Activated B cell treated with CpG ODN at 0.5 μM for 24 hours (primary cell): ENCODE measurements at regions not wholly inside any gene's neighbourhood (a gene's known extent, or its start where the extent isn't known, plus 50 kb on each side); places are given as distances from the start of the nearest gene placed in this dataset.

Source experiments
- ATAC-seq: fragments of 200-7000 bp; cut with Tn5 transposase; one replicate; pipeline ENCODE4 v1.10.0; 2021; ENCODE audit warnings: low read depth, mild to moderate bottlenecking, moderate library complexity
- CTCF ChIA-PET: fragments of 350-600 bp; sonication (Branson Sonifier 250); formaldehyde crosslinking; loops from one replicate; lab custom pipeline; 2021; ENCODE audit warnings: antibody characterized with exemption; lab: Charles Lee
- POLR2A ChIA-PET: fragments of 350-600 bp; sonication (Branson Sonifier 250); formaldehyde crosslinking; loops from one replicate; lab custom pipeline; 2021; ENCODE audit warnings: antibody characterized with exemption; lab: Charles Lee
- DNase-seq: peaks from one replicate; pipeline ENCODE4 v3.0.0; 2022
- H3K27ac Mint-ChIP-seq: one replicate; pipeline ENCODE4 v1.8.0; 2020; ENCODE audit warnings: mixed read lengths
- H3K27me3 Mint-ChIP-seq: one replicate; pipeline ENCODE4 v1.8.0; 2021; ENCODE audit warnings: mixed read lengths
- H3K36me3 Mint-ChIP-seq: one replicate; pipeline ENCODE4 v1.8.0; 2021; ENCODE audit warnings: low read depth, mixed read lengths
- H3K4me1 Mint-ChIP-seq: one replicate; pipeline ENCODE4 v1.8.0; 2021; ENCODE audit warnings: mixed read lengths
- H3K4me3 Mint-ChIP-seq: one replicate; pipeline ENCODE4 v1.8.0; 2020; ENCODE audit warnings: mild to moderate bottlenecking, mixed read lengths
- H3K9me3 Mint-ChIP-seq: one replicate; pipeline ENCODE4 v1.8.0; 2020; ENCODE audit warnings: mixed read lengths
- CTCF ChIP-seq: fragments of 200-600 bp; IDR thresholded peaks from one replicate; pipeline ENCODE4 v1.8.0; 2022; ENCODE audit warnings: antibody characterized with exemption, mild to moderate bottlenecking
- intact Hi-C: fragments of 100-400 bp; cut with micrococcal nuclease; formaldehyde crosslinking; loops from one replicate; pipeline ENCODE4 v1.15.1; 2024

GRCh38 chr15:66864086-66864830 is 162.2 kb downstream of the SMAD6 start:
- Mint-ChIP-seq H3K27ac (peak overlapping the region; percentile 56), H3K36me3 (no peaks in the 10 kb centered on the region), H3K27me3 (no peaks in the 10 kb centered on the region), H3K4me1 (peaks cover 60% of the 10 kb centered on the region), H3K4me3 (no peak overlapping the region), H3K9me3 (no peaks in the 10 kb centered on the region)
- POLR2A ChIA-PET: no interaction called here
- CTCF ChIA-PET: interaction anchor here (0.9 to 2.6 kb wide), 5 partner anchors 13 to 220 kb away, joined by 3 to 12 read pairs (median 6); no protein-coding TSS in a partner anchor
- intact Hi-C loops: loop anchor here (5.0 to 10.0 kb wide), 2 partner anchors 221 to 438 kb away; no protein-coding TSS in a partner anchor
- no peak for TF ChIP-seq CTCF
- DNase-seq (no peak), ATAC-seq (no peak)

- no peaks in the 10 kb centered on the region for H3K36me3 Mint-ChIP-seq
- ATAC-seq: no peak
- CTCF ChIA-PET: interaction anchor here (1.8 to 2.6 kb wide), 2 partner anchors 14 to 39 kb away, joined by 8 to 12 read pairs; no protein-coding TSS in a partner anchor
- POLR2A ChIA-PET: no interaction called here
- H3K4me1 Mint-ChIP-seq: peaks cover 60% of the 10 kb centered on the region
- no peak overlapping the region for H3K4me3 Mint-ChIP-seq
- intact Hi-C loops: loop anchor here (5.0 to 10.0 kb wide), 2 partner anchors 220 to 437 kb away; no protein-coding TSS in a partner anchor
- DNase-seq: no peak
- peak overlapping the region; percentile 56 for H3K27ac Mint-ChIP-seq
- TF ChIP-seq CTCF: no peak
- no peaks in the 10 kb centered on the region for H3K27me3 Mint-ChIP-seq
- no peaks in the 10 kb centered on the region for H3K9me3 Mint-ChIP-seq
Observed at GRCh38 chr15:66864871-66865281, 162.8 kb downstream of the SMAD6 start.

GRCh38 chr15:66865622-66866611 is 163.9 kb downstream of the SMAD6 start:
- Mint-ChIP-seq H3K27ac (peak overlapping the region; percentile 85), H3K9me3 (no peaks in the 10 kb centered on the region), H3K4me1 (peaks cover 60% of the 10 kb centered on the region), H3K27me3 (no peaks in the 10 kb centered on the region), H3K4me3 (peak overlapping the region; percentile 70), H3K36me3 (no peaks in the 10 kb centered on the region)
- CTCF ChIA-PET: interaction anchor here (1.8 to 2.6 kb wide), 2 partner anchors 15 to 37 kb away, joined by 8 to 12 read pairs; no protein-coding TSS in a partner anchor
- DNase-seq (peak; percentile 68), ATAC-seq (peak; percentile 94)
- no peak for TF ChIP-seq CTCF
- intact Hi-C loops: loop anchor here (1.0 to 10.0 kb wide), 4 partner anchors 15 to 219 kb away; no protein-coding TSS in a partner anchor
- POLR2A ChIA-PET: interaction anchor here (0.6 to 1.3 kb wide), 3 partner anchors 32 to 974 kb away, joined by 3 to 6 read pairs (median 5); partner anchors contain the start of genes RNU6-1 and SMAD6

- Mint-ChIP-seq H3K36me3 (no peaks in the 10 kb centered on the region), H3K27me3 (no peaks in the 10 kb centered on the region), H3K4me3 (peak overlapping the region; percentile 70), H3K9me3 (no peaks in the 10 kb centered on the region), H3K4me1 (peaks cover 60% of the 10 kb centered on the region), H3K27ac (peak overlapping the region; percentile 85)
- intact Hi-C loops: loop anchor here (1.0 to 10.0 kb wide), 4 partner anchors 16 to 218 kb away; no protein-coding TSS in a partner anchor
- ChIA-PET POLR2A (interaction anchor here (0.8 to 1.3 kb wide), 2 partner anchors 33 to 165 kb away, joined by 3 to 5 read pairs; partner anchors contain the start of gene SMAD6), CTCF (no interaction called here)
- DNase-seq (no peak), ATAC-seq (no peak)
- no peak for TF ChIP-seq CTCF
Observed at GRCh38 chr15:66866656-66867055, 164.6 kb downstream of the SMAD6 start.
